GM18867 (cell line): ENCODE measurements at regions not wholly inside any gene's neighbourhood (a gene's known extent, or its start where the extent isn't known, plus 50 kb on each side); places are given as distances from the start of the nearest gene placed in this dataset.
"Not testable (repeated sequence)": the region's sequence is repeated elsewhere in the genome, so short reads cannot be mapped to it uniquely, and the experiment has no call there.

Source experiments
- ATAC-seq: cut with Tn5 transposase; IDR thresholded peaks from one replicate; pipeline ENCODE4 v1.9.1; 2021; ENCODE audit warnings: mild to moderate bottlenecking, moderate library complexity; ENCODE audit not compliant: unreplicated experiment

- no peak for ATAC-seq
These were observed 176.1 kb downstream of the TM9SF2 start for GRCh38 chr13:99677116-99677951.

- no peak for ATAC-seq
These were observed 170.5 kb downstream of the TM9SF2 start for GRCh38 chr13:99671746-99672145.

GRCh38 chr13:99669096-99669495, 167.8 kb downstream of the TM9SF2 start:
- not testable (repeated sequence) for ATAC-seq

GRCh38 chr13:99666146-99666805, 165.0 kb downstream of the TM9SF2 start:
- ATAC-seq: no peak

GRCh38 chr13:99665711-99666110, 164.4 kb downstream of the TM9SF2 start:
- no peak for ATAC-seq

GRCh38 chr13:99663908-99664307, 162.6 kb downstream of the TM9SF2 start:
- ATAC-seq: no peak

- ATAC-seq: no peak
These were observed 162.0 kb downstream of the TM9SF2 start for GRCh38 chr13:99663185-99663825.

- ATAC-seq: no peak
These were observed 161.4 kb downstream of the TM9SF2 start for GRCh38 chr13:99662678-99663077.

- no peak for ATAC-seq
These were observed 160.5 kb downstream of the TM9SF2 start for GRCh38 chr13:99661791-99662190.

- ATAC-seq: no peak
These were observed 158.7 kb downstream of the TM9SF2 start for GRCh38 chr13:99659866-99660554.

GRCh38 chr13:99659226-99659625, 158.0 kb downstream of the TM9SF2 start:
- ATAC-seq: no peak

GRCh38 chr13:99658261-99658991, 157.2 kb downstream of the TM9SF2 start:
- no peak for ATAC-seq

GRCh38 chr13:99657848-99658260, 156.6 kb downstream of the TM9SF2 start:
- ATAC-seq: no peak

GRCh38 chr13:99656844-99657381, 155.6 kb downstream of the TM9SF2 start:
- no peak for ATAC-seq

GRCh38 chr13:99656092-99656745, 154.9 kb downstream of the TM9SF2 start:
- peak; percentile 77 for ATAC-seq

- ATAC-seq: no peak
These were observed 154.2 kb downstream of the TM9SF2 start for GRCh38 chr13:99655351-99656091.

GRCh38 chr13:99654076-99654475, 152.8 kb downstream of the TM9SF2 start:
- no peak for ATAC-seq

- ATAC-seq: no peak
These were observed 152.3 kb downstream of the TM9SF2 start for GRCh38 chr13:99653526-99653925.

- ATAC-seq: no peak
These were observed 151.6 kb downstream of the TM9SF2 start for GRCh38 chr13:99652901-99653300.
